GM13977 (cell line): ENCODE measurements at regions not wholly inside any gene's neighbourhood (a gene's known extent, or its start where the extent isn't known, plus 50 kb on each side); places are given as distances from the start of the nearest gene placed in this dataset.

ENCODE experiments used
- DNase-seq: peaks from one replicate; pipeline ENCODE4 v3.0.0; 2012; ENCODE audit warnings: low spot score
- in situ Hi-C: fragments of 300-500 bp; cut with MboI; formaldehyde crosslinking; loops from one replicate; pipeline ENCODE4 v1.12.0; 2022; ENCODE audit warnings: low sequenced_read_pairs, low pct_unique_long_range_greater_than_20kb, mixed read lengths, inconsistent platforms; ENCODE audit not compliant: unreplicated experiment
- TF ChIP-seq, protein P1 (sequence below): IDR thresholded peaks from 2 replicates; pipeline ENCODE4 v1.5.1; 2012; ENCODE audit warnings: mild to moderate bottlenecking, control low read depth; ENCODE audit not compliant: insufficient read depth; ENCODE audit errors: extremely low read depth, missing control alignments

DNA sequence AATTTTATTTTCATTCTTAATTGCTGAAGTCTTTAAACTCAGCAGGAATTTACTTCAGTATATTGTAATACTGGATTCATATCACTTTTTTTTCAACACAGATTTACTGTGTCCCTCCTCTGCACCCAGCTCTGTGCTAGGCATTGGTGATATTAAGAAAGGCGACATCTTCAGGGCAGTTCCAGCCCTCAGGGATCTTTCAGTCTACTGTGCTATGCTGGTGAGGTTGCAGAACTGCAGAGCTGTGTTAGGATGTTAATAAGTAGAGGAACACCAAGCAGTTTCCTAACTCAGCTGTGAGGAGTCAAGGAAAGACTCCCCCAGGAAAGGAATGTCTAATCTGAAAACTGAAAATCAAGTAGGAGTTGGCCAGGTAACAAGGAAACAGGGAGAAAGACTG lies 158.2 kb upstream of the NPY start:
- TF ChIP-seq, protein P1, sequence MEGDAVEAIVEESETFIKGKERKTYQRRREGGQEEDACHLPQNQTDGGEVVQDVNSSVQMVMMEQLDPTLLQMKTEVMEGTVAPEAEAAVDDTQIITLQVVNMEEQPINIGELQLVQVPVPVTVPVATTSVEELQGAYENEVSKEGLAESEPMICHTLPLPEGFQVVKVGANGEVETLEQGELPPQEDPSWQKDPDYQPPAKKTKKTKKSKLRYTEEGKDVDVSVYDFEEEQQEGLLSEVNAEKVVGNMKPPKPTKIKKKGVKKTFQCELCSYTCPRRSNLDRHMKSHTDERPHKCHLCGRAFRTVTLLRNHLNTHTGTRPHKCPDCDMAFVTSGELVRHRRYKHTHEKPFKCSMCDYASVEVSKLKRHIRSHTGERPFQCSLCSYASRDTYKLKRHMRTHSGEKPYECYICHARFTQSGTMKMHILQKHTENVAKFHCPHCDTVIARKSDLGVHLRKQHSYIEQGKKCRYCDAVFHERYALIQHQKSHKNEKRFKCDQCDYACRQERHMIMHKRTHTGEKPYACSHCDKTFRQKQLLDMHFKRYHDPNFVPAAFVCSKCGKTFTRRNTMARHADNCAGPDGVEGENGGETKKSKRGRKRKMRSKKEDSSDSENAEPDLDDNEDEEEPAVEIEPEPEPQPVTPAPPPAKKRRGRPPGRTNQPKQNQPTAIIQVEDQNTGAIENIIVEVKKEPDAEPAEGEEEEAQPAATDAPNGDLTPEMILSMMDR: no peak
- in situ Hi-C loops: no loop called here
- DNase-seq: no peak

DNA sequence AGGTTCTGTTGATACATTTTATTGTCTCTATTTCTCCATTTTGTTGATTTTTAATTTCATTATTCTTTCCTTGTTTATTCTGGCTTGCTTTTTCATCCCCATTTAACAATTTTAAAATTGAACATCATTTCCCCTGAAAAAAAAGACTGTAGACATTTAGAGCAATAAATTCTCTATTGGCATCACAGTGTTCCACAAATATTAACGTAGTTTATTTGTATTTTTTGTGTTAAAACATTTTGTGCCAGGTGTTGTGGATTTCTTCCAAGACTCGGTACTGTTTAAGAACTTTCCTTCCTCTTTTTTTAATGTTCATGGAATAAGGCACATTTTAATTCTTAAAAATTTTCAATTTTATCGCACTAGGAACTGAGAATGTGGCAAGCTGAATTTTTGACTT lies 156.1 kb upstream of the NPY start:
- in situ Hi-C loops: no loop called here
- DNase-seq: no peak

DNA sequence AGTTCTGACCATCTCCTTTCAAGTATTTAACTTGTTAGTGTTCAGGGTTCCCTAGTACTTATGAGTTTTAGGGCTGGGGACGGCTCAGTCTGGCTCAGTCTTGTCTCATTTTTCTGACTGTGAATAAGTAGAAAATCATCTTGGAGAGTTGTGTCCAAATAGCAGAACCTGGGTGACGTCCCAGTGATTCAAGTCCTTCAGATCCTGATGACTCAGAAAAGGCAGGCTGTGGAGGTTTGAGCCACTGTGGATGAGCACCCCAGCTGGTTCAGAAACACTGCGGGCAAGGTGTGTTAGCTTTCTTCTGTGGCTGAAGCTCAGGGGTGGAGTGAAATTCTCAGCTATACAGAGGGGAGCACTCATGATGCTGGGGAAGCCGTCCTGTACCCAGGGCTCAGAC lies 154.4 kb upstream of the NPY start:
- TF ChIP-seq, protein P1: no peak
- in situ Hi-C loops: no loop called here
- no peak for DNase-seq

More for the DNA sequence above, 156.1 kb upstream of the NPY start:
- TF ChIP-seq, protein P1: no peak

DNA sequence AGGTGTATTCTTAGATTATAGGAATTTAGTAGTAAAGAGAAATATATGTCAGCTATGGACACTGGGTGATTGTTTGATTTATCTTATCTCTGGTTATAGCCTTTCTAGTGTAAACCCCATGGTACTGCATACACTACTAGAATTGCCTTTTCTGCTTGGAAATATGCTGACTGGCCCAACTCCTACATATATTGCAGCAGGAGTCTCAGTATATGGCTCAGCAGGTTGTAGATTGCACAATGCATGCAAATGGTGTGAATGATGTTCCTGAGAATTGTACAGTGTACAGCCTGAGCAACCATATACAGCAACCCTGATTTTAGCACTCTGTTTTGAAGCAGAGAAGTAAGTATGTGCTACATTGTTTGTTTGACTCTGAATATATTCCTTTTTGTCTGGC lies 153.4 kb upstream of the NPY start:
- TF ChIP-seq, protein P1: no peak
- in situ Hi-C loops: no loop called here
- no peak for DNase-seq

DNA sequence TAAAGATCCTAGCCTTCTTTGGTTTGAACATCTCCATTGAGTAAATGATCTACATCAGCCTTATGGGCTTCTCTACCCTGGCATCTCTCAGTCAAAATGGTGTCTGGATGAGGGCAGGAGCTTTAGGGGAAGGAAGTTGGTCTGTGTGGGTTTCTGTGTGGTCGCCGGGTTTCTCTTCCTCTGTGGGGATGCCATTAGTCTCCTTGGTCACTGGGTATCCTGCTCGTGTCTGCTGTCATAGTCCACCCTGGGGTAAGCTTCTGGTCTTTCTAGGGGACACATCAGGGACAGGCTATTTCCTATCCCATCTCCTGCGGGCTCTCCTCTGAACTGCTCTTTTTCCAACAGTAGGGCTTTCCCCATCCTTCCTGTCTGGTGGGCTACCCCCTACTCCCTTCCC lies 150.3 kb upstream of the NPY start:
- in situ Hi-C loops: no loop called here
- DNase-seq: no peak
- TF ChIP-seq, protein P1: no peak

DNA sequence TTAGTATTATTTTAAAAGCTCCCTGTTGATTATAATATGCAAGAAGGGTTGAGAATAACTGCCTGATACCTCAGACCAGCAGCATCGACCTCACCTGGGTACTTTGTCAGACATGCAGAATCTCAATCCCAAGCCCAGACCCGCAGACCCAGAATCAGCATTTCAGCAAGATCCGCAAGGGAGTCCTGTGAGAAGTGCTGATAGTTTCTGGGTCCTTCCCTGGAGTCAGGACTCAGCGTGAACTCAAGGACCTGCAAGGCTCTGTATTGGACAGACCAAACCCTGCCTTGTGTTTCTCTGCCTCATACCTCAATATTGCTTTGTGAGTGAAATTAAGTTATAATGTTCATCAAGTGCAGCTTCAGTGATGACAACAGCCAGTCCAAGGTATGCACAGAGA lies 149.5 kb upstream of the NPY start:
- TF ChIP-seq, protein P1: no peak
- DNase-seq: no peak
- in situ Hi-C loops: no loop called here
